ENCODE measurements at regions not wholly inside any gene's neighbourhood (a gene's known extent, or its start where the extent isn't known, plus 50 kb on each side); places are given as distances from the start of the nearest gene placed in this dataset.
"Not testable (repeated sequence)": the region's sequence is repeated elsewhere in the genome, so short reads cannot be mapped to it uniquely, and the experiment has no call there.

- POLR2A ChIA-PET; H3K27me3 ChIP-seq (ENCODE audit: insufficient read depth, low read length, poor library complexity, severe bottlenecking); H3K36me3 ChIP-seq (ENCODE audit: insufficient read depth, low read length); DNase-seq; H3K4me3 ChIP-seq (ENCODE audit: low read length); H3K9me3 ChIP-seq (ENCODE audit: low read length); H3K4me3 Mint-ChIP-seq; H3K27ac ChIP-seq (ENCODE audit: low read depth, low read length); H3K9me3 Mint-ChIP-seq; H3K27me3 Mint-ChIP-seq; CTCF ChIA-PET: not testable (repeated sequence)
- peak overlapping the region in 2 of 8 donors; percentile 7 to 15 for H3K27ac Mint-ChIP-seq
- H3K4me1 Mint-ChIP-seq = peaks cover 44 to 66% (median 44%) of the 10 kb centered on the region in 3 donors
- H3K4me1 ChIP-seq (ENCODE audit: insufficient read depth, low read length) = peaks cover 20% of the 10 kb centered on the region
- peaks cover 0 to 13% (median 4%) of the 10 kb centered on the region in 3 donors for H3K36me3 Mint-ChIP-seq
These were observed 371.8 kb downstream of the SRGAP2C start for GRCh38 chr1:121556560-121556959.

- peak overlapping the region in 5 of 7 donors; percentile 48 to 69 (median 57) for H3K4me3 Mint-ChIP-seq
- not testable (repeated sequence) for H3K9me3 Mint-ChIP-seq; H3K36me3 ChIP-seq (ENCODE audit: insufficient read depth, low read length)
These were observed 373.3 kb downstream of the SRGAP2C start for GRCh38 chr1:121558034-121558433.

GRCh38 chr1:121558514-121558913 lies 373.7 kb downstream of the SRGAP2C start:
- H3K9me3 Mint-ChIP-seq = no peaks in the 10 kb centered on the region
- H3K27me3 Mint-ChIP-seq = peaks cover 0 to 2% of the 10 kb centered on the region in 2 donors
- DNase-seq = no peak
- peaks cover 25 to 47% (median 29%) of the 10 kb centered on the region in 3 donors for H3K4me1 Mint-ChIP-seq
- Histone ChIP-seq H3K27me3 (ENCODE audit: insufficient read depth, low read length, poor library complexity, severe bottlenecking) (no peaks in the 10 kb centered on the region), H3K4me3 (ENCODE audit: low read length) (no peak overlapping the region), H3K27ac (ENCODE audit: low read depth, low read length) (no peak overlapping the region), H3K36me3 (ENCODE audit: insufficient read depth, low read length) (no peaks in the 10 kb centered on the region), H3K4me1 (ENCODE audit: insufficient read depth, low read length) (peaks cover under 1% of the 10 kb centered on the region), H3K9me3 (ENCODE audit: low read length) (no peaks in the 10 kb centered on the region)
- peak overlapping the region in 2 of 8 donors; percentile 25 to 79 for H3K27ac Mint-ChIP-seq
- POLR2A ChIA-PET = no interaction called here
- H3K36me3 Mint-ChIP-seq = peaks cover 4 to 7% (median 4%) of the 10 kb centered on the region in 3 donors
- CTCF ChIA-PET = no interaction called here
- H3K4me3 Mint-ChIP-seq = peak overlapping the region in 3 of 7 donors; percentile 48 to 69 (median 58)

More at GRCh38 chr1:121558034-121558433, 373.3 kb downstream of the SRGAP2C start:
- H3K36me3 Mint-ChIP-seq; DNase-seq; H3K4me1 ChIP-seq (ENCODE audit: insufficient read depth, low read length); CTCF ChIA-PET; H3K9me3 ChIP-seq (ENCODE audit: low read length); H3K27ac ChIP-seq (ENCODE audit: low read depth, low read length); POLR2A ChIA-PET; H3K4me3 ChIP-seq (ENCODE audit: low read length); H3K27me3 Mint-ChIP-seq; H3K27me3 ChIP-seq (ENCODE audit: insufficient read depth, low read length, poor library complexity, severe bottlenecking): not testable (repeated sequence)
- Mint-ChIP-seq H3K27ac (peak overlapping the region in 7 of 8 donors; percentile 11 to 85 (median 54)), H3K4me1 (peaks cover 29 to 52% (median 31%) of the 10 kb centered on the region in 3 donors)

GRCh38 chr1:121566346-121566745 lies 381.6 kb downstream of the SRGAP2C start:
- CTCF ChIA-PET = no interaction called here
- H3K27ac ChIP-seq (ENCODE audit: low read depth, low read length) = no peak overlapping the region
- no peaks in the 10 kb centered on the region for H3K36me3 ChIP-seq (ENCODE audit: insufficient read depth, low read length)
- POLR2A ChIA-PET = no interaction called here
- no peak overlapping the region for H3K4me3 ChIP-seq (ENCODE audit: low read length)
- Mint-ChIP-seq H3K4me1 (peaks cover 18 to 31% (median 21%) of the 10 kb centered on the region in 3 donors), H3K4me3 (no peak overlapping the region), H3K36me3 (peaks cover 7 to 19% (median 8%) of the 10 kb centered on the region in 3 donors), H3K27ac (peak overlapping the region in 2 of 8 donors; percentile 38 to 39), H3K27me3 (peaks cover 0 to 2% of the 10 kb centered on the region in 2 donors), H3K9me3 (no peaks in the 10 kb centered on the region)
- peaks cover 8% of the 10 kb centered on the region for H3K4me1 ChIP-seq (ENCODE audit: insufficient read depth, low read length)
- no peaks in the 10 kb centered on the region for H3K27me3 ChIP-seq (ENCODE audit: insufficient read depth, low read length, poor library complexity, severe bottlenecking)
- no peaks in the 10 kb centered on the region for H3K9me3 ChIP-seq (ENCODE audit: low read length)
- no peak for DNase-seq

GRCh38 chr1:121569428-121569827 lies 384.7 kb downstream of the SRGAP2C start:
- POLR2A ChIA-PET = no interaction called here
- Mint-ChIP-seq H3K4me1 (peaks cover 13 to 26% (median 17%) of the 10 kb centered on the region in 3 donors), H3K36me3 (peaks cover 4 to 21% (median 20%) of the 10 kb centered on the region in 3 donors), H3K27me3 (peaks cover 0 to 2% of the 10 kb centered on the region in 2 donors), H3K4me3 (no peak overlapping the region), H3K27ac (peak overlapping the region in 1 of 8 donors; percentile 62), H3K9me3 (no peaks in the 10 kb centered on the region)
- CTCF ChIA-PET = no interaction called here
- H3K4me3 ChIP-seq (ENCODE audit: low read length) = no peak overlapping the region
- H3K36me3 ChIP-seq (ENCODE audit: insufficient read depth, low read length) = no peaks in the 10 kb centered on the region
- peaks cover 8% of the 10 kb centered on the region for H3K4me1 ChIP-seq (ENCODE audit: insufficient read depth, low read length)
- no peak for DNase-seq
- no peaks in the 10 kb centered on the region for H3K27me3 ChIP-seq (ENCODE audit: insufficient read depth, low read length, poor library complexity, severe bottlenecking)
- no peak overlapping the region for H3K27ac ChIP-seq (ENCODE audit: low read depth, low read length)
- H3K9me3 ChIP-seq (ENCODE audit: low read length) = no peaks in the 10 kb centered on the region

- H3K27me3 Mint-ChIP-seq; H3K4me3 ChIP-seq (ENCODE audit: low read length); H3K9me3 ChIP-seq (ENCODE audit: low read length); POLR2A ChIA-PET; CTCF ChIA-PET; H3K27me3 ChIP-seq (ENCODE audit: insufficient read depth, low read length, poor library complexity, severe bottlenecking); DNase-seq; H3K27ac ChIP-seq (ENCODE audit: low read depth, low read length); H3K27ac Mint-ChIP-seq; H3K4me1 ChIP-seq (ENCODE audit: insufficient read depth, low read length); H3K4me1 Mint-ChIP-seq; H3K4me3 Mint-ChIP-seq; H3K36me3 ChIP-seq (ENCODE audit: insufficient read depth, low read length): not testable (repeated sequence)
- Mint-ChIP-seq H3K9me3 (peaks cover 2 to 19% (median 6%) of the 10 kb centered on the region in 5 donors), H3K36me3 (peaks cover 0 to 39% (median 22%) of the 10 kb centered on the region in 3 donors)
These were observed 389.2 kb downstream of the SRGAP2C start for GRCh38 chr1:121573881-121574504.

GRCh38 chr1:121574505-121574899 lies 389.7 kb downstream of the SRGAP2C start:
- H3K9me3 Mint-ChIP-seq = peaks cover 4 to 21% (median 8%) of the 10 kb centered on the region in 5 donors
- peaks cover 0 to 41% (median 22%) of the 10 kb centered on the region in 3 donors for H3K36me3 Mint-ChIP-seq
- H3K36me3 ChIP-seq (ENCODE audit: insufficient read depth, low read length); POLR2A ChIA-PET; H3K27me3 ChIP-seq (ENCODE audit: insufficient read depth, low read length, poor library complexity, severe bottlenecking); H3K4me3 ChIP-seq (ENCODE audit: low read length); H3K9me3 ChIP-seq (ENCODE audit: low read length); H3K4me1 ChIP-seq (ENCODE audit: insufficient read depth, low read length); H3K27ac Mint-ChIP-seq; CTCF ChIA-PET; H3K27me3 Mint-ChIP-seq; H3K4me3 Mint-ChIP-seq; H3K27ac ChIP-seq (ENCODE audit: low read depth, low read length); DNase-seq; H3K4me1 Mint-ChIP-seq: not testable (repeated sequence)

- H3K36me3 ChIP-seq (ENCODE audit: insufficient read depth, low read length); CTCF ChIA-PET; H3K4me3 ChIP-seq (ENCODE audit: low read length); H3K27ac ChIP-seq (ENCODE audit: low read depth, low read length); H3K27me3 ChIP-seq (ENCODE audit: insufficient read depth, low read length, poor library complexity, severe bottlenecking); H3K9me3 ChIP-seq (ENCODE audit: low read length); H3K27me3 Mint-ChIP-seq; DNase-seq; POLR2A ChIA-PET: not testable (repeated sequence)
- Mint-ChIP-seq H3K36me3 (peaks cover 21 to 68% (median 46%) of the 10 kb centered on the region in 3 donors), H3K4me1 (peaks cover 23 to 29% (median 26%) of the 10 kb centered on the region in 3 donors), H3K9me3 (peaks cover 24 to 68% (median 52%) of the 10 kb centered on the region in 5 donors), H3K27ac (peak overlapping the region in 1 of 8 donors; percentile 23), H3K4me3 (peak overlapping the region in 1 of 7 donors; percentile 17)
- peaks cover 20% of the 10 kb centered on the region for H3K4me1 ChIP-seq (ENCODE audit: insufficient read depth, low read length)
These were observed 398.1 kb downstream of the SRGAP2C start for GRCh38 chr1:121582898-121583297.

Measured in CD8-positive, alpha-beta memory T cell (primary cell).